Spleen (tissue), 11 donors: ENCODE measurements at regions not wholly inside any gene's neighbourhood (a gene's known extent, or its start where the extent isn't known, plus 50 kb on each side); places are given as distances from the start of the nearest gene placed in this dataset.

ENCODE experiments used
- DNase-seq: peaks from one replicate; pipeline ENCODE4 v3.0.0-alpha.2; 2020
- H3K27ac ChIP-seq, 8 donors: fragments of 200-600 bp; sonication (generic) in 7 of 8; 1 replicate in 4 of 8; 2 replicates in 4 of 8; pipeline versions ENCODE4 v1.5.0 to v1.8.0; 2016 to 2021; ENCODE audit warnings: inconsistent platforms in 4 of 8, mild to moderate bottlenecking in 4 of 8, moderate library complexity in 1 of 8
- H3K27me3 ChIP-seq, 7 donors: fragments of 200-600 bp; sonication (generic) in 6 of 7; replicated peaks in 1 of 7; 1 replicate in 4 of 7; 2 replicates in 3 of 7; pipeline versions ENCODE4 v1.5.0 to v1.8.0; 2016 to 2021; ENCODE audit warnings: inconsistent platforms in 3 of 7, mild to moderate bottlenecking in 1 of 7
- H3K36me3 ChIP-seq, 6 donors: fragments of 200-600 bp; sonication (generic) in 5 of 6; 1 replicate in 4 of 6; 2 replicates in 2 of 6; pipeline versions ENCODE4 v1.5.0 to v1.8.0; 2016 to 2021; ENCODE audit warnings: inconsistent platforms in 2 of 6
- H3K4me1 ChIP-seq, 6 donors: fragments of 200-600 bp; sonication (generic) in 5 of 6; 1 replicate in 3 of 6; 2 replicates in 3 of 6; pipeline versions ENCODE4 v1.5.0 to v1.8.0; 2016 to 2021; ENCODE audit warnings: inconsistent platforms in 3 of 6
- H3K4me3 ChIP-seq, 8 donors: fragments of 200-600 bp; sonication (generic) in 7 of 8; 1 replicate in 4 of 8; 2 replicates in 4 of 8; pipeline versions ENCODE4 v1.5.0 to v1.8.0; 2016 to 2021; ENCODE audit warnings: inconsistent platforms in 4 of 8, mild to moderate bottlenecking in 4 of 8, moderate library complexity in 2 of 8
- H3K9me3 ChIP-seq, 8 donors: fragments of 200-600 bp; sonication (generic) in 7 of 8; 1 replicate in 4 of 8; 2 replicates in 4 of 8; pipeline versions ENCODE4 v1.5.0 to v1.8.0; 2016 to 2021; ENCODE audit warnings: inconsistent platforms in 4 of 8
- CTCF ChIP-seq, 11 experiments: fragments of 200-600 bp in 7 of 11; fragments of 450-650 bp in 4 of 11; sonication (generic) in 4 of 11; IDR thresholded peaks in 8 of 11; conservative IDR thresholded peaks in 3 of 11; 1 replicate in 7 of 11; 2 replicates in 4 of 11; pipeline versions ENCODE4 v1.4.0 to v1.8.0; 2016 to 2021; ENCODE audit warnings: antibody characterized with exemption in 11 of 11, inconsistent platforms in 4 of 11, mild to moderate bottlenecking in 1 of 11
- POLR2A ChIP-seq, 3 donors: fragments of 450-650 bp; IDR thresholded peaks; one replicate each; pipeline ENCODE4 v1.5.1; 2017; ENCODE audit warnings: antibody characterized with exemption in 3 of 3, mild to moderate bottlenecking in 1 of 3
- POLR2AphosphoS5 ChIP-seq, 3 donors: sonication (generic); formaldehyde crosslinking; IDR thresholded peaks; one replicate each; pipeline ENCODE4 v1.5.1; 2017; ENCODE audit warnings: antibody characterized with exemption in 3 of 3
- WGBS, 5 donors: extraction: QIAGEN DNeasy Blood & Tissue Kit in 3 of 5; methylation state at CpG; one replicate each; pipeline versions ENCODE4 v1.1.5 to v1.1.7; 2013 to 2018; 5-methylcytosine and 5-hydroxymethylcytosine counted together
- intact Hi-C: fragments of 100-400 bp; cut with DNase I; formaldehyde crosslinking; loops from one replicate; pipeline ENCODE4 v1.15.0; 2023; ENCODE audit warnings: low total_unique reads
- donor health status: healthy with polysubstance abuse.
- donor health status: DM: no; HTN: no; CAD: no; lungs with moderate emphysema.
- donor health status: DM: no; HTN: no; CAD: no.
- donor health status: Bipolar disorder and iron deficiency.
- donor health status: healthy.
- donor health status: DM: no; HTN: no; CAD: no.
- donor health status: DM: yes; HTN: yes; CAD: no.

- no peaks in the 10 kb centered on the region for H3K9me3 ChIP-seq
- no peaks in the 10 kb centered on the region for H3K36me3 ChIP-seq
- H3K4me3 ChIP-seq: no peak overlapping the region
- intact Hi-C loops: no loop called here
- TF ChIP-seq CTCF (IDR thresholded peaks at IDR 0.05 in 8 of 11, conservative IDR thresholded peaks at IDR 0.05 in 3 of 11): no peak
- H3K4me1 ChIP-seq: no peaks in the 10 kb centered on the region
- no peak overlapping the region for H3K27ac ChIP-seq
- no peak for DNase-seq
- no peaks in the 10 kb centered on the region for H3K27me3 ChIP-seq
- WGBS, 5 donors: 81 to 92% (median 86%) methylated on average over 5 of the region's 5 CpGs
These were observed 281.7 kb downstream of the HRH4 start for GRCh38 chr18:24741965-24742724.

- intact Hi-C loops: no loop called here
- no peak for DNase-seq
- 91 to 97% (median 92%) methylated on average over 4 of the region's 4 CpGs for WGBS, 5 donors
- Histone ChIP-seq H3K36me3 (no peaks in the 10 kb centered on the region), H3K27ac (no peak overlapping the region), H3K4me3 (no peak overlapping the region), H3K27me3 (no peaks in the 10 kb centered on the region), H3K9me3 (no peaks in the 10 kb centered on the region), H3K4me1 (no peaks in the 10 kb centered on the region)
- TF ChIP-seq CTCF (IDR thresholded peaks at IDR 0.05 in 8 of 11, conservative IDR thresholded peaks at IDR 0.05 in 3 of 11) (no peak), POLR2A (IDR thresholded peaks at IDR 0.05) (no peak), POLR2AphosphoS5 (IDR thresholded peaks at IDR 0.05) (no peak)
These were observed 294.3 kb downstream of the HRH4 start for GRCh38 chr18:24754583-24755253.

GRCh38 chr18:24756385-24756784, 295.9 kb downstream of the HRH4 start:
- no peak overlapping the region for H3K4me3 ChIP-seq
- no peaks in the 10 kb centered on the region for H3K27me3 ChIP-seq
- H3K4me1 ChIP-seq: no peaks in the 10 kb centered on the region
- no peak overlapping the region for H3K27ac ChIP-seq
- TF ChIP-seq CTCF (IDR thresholded peaks at IDR 0.05 in 8 of 11, conservative IDR thresholded peaks at IDR 0.05 in 3 of 11) (no peak), POLR2A (IDR thresholded peaks at IDR 0.05) (no peak), POLR2AphosphoS5 (IDR thresholded peaks at IDR 0.05) (no peak)
- H3K9me3 ChIP-seq: peaks cover 0 to 6% (median 0%) of the 10 kb centered on the region in 8 donors
- intact Hi-C loops: no loop called here
- H3K36me3 ChIP-seq: no peaks in the 10 kb centered on the region
- DNase-seq: no peak

DNA sequence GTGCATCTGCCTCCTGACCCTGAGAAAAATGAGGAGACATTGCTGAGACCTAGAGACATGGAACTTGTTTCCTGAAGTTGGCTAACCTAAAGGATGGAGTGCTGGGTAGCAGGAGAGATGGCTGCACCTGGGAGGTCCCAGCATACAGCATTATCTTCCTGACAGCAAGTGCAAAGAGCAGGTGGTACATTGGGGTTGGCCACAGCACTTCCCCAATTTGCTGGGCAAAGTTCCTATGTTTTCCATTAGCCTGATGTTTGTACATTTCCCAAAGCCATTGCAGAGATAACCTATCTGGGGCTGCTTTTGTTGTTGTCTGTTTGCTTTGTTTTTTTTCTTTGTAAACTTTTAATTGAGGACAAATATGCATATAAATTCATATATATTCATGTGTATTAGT, 296.7 kb downstream of the HRH4 start:
- Histone ChIP-seq H3K9me3 (peaks cover 0 to 13% (median 2%) of the 10 kb centered on the region in 8 donors), H3K27me3 (no peaks in the 10 kb centered on the region), H3K4me3 (no peak overlapping the region), H3K36me3 (no peaks in the 10 kb centered on the region), H3K4me1 (no peaks in the 10 kb centered on the region), H3K27ac (no peak overlapping the region)
- no peak for DNase-seq
- no peak for TF ChIP-seq CTCF (IDR thresholded peaks at IDR 0.05 in 8 of 11, conservative IDR thresholded peaks at IDR 0.05 in 3 of 11)
- no peak for TF ChIP-seq POLR2AphosphoS5 (IDR thresholded peaks at IDR 0.05)
- intact Hi-C loops: no loop called here
